ENCODE measurements at regions not wholly inside any gene's neighbourhood (a gene's known extent, or its start where the extent isn't known, plus 50 kb on each side); places are given as distances from the start of the nearest gene placed in this dataset.

- no peak for TF ChIP-seq EZH2 (IDR thresholded peaks at IDR 0.05; ENCODE audit: borderline replicate concordance, low read length)
- no peak for TF ChIP-seq CTCF (IDR thresholded peaks at IDR 0.05; ENCODE audit: low read length)
Observed at GRCh38 chr14:35222872-35223466, 69.2 kb upstream of the PSMA6 start.

Measured in OCI-LY1 (cell line).